Stimulated activated naive CD8-positive, alpha-beta T cell treated with anti-CD3 and anti-CD28 coated beads, Interleukin-15, amount 100 ng/mL, for 72 hours (primary cell): ENCODE measurements at regions not wholly inside any gene's neighbourhood (a gene's known extent, or its start where the extent isn't known, plus 50 kb on each side); places are given as distances from the start of the nearest gene placed in this dataset.
A peak's percentile ranks its signal among the peaks of the same experiment; 100 is the strongest.

Experiments used
- ATAC-seq: fragments of 150-1000 bp; cut with Tn5 transposase; 2 replicates; pipeline ENCODE4 v1.10.0; 2021; ENCODE audit warnings: mild to moderate bottlenecking, moderate library complexity
- DNase-seq, 2 donors: peaks; one replicate each; pipeline ENCODE4 v3.0.0; 2021 to 2022
- H3K27ac Mint-ChIP-seq, 2 donors: one replicate each; pipeline ENCODE4 v1.8.0; 2022; ENCODE audit warnings: mild to moderate bottlenecking in 2 of 2, mixed read lengths in 2 of 2, moderate library complexity in 2 of 2
- H3K27me3 Mint-ChIP-seq: one replicate; pipeline ENCODE4 v1.8.0; 2022; ENCODE audit warnings: mixed read lengths
- H3K4me1 Mint-ChIP-seq: one replicate; pipeline ENCODE4 v1.8.0; 2022; ENCODE audit warnings: mild to moderate bottlenecking, mixed read lengths
- H3K4me3 Mint-ChIP-seq, 2 donors: one replicate each; pipeline ENCODE4 v1.8.0; 2022; ENCODE audit warnings: mild to moderate bottlenecking in 2 of 2, mixed read lengths in 2 of 2, moderate library complexity in 1 of 2
- H3K9me3 Mint-ChIP-seq, 2 donors: one replicate each; pipeline ENCODE4 v1.8.0; 2022; ENCODE audit warnings: mixed read lengths in 2 of 2

GRCh38 chr18:24817587-24818371 lies 357.3 kb downstream of the HRH4 start:
- Mint-ChIP-seq H3K4me1 (no peaks in the 10 kb centered on the region), H3K27me3 (no peaks in the 10 kb centered on the region), H3K4me3 (no peak overlapping the region), H3K27ac (peak overlapping the region in 1 of 2 donors; percentile 12), H3K9me3 (no peaks in the 10 kb centered on the region)
- no peak for DNase-seq
- ATAC-seq = no peak

DNA sequence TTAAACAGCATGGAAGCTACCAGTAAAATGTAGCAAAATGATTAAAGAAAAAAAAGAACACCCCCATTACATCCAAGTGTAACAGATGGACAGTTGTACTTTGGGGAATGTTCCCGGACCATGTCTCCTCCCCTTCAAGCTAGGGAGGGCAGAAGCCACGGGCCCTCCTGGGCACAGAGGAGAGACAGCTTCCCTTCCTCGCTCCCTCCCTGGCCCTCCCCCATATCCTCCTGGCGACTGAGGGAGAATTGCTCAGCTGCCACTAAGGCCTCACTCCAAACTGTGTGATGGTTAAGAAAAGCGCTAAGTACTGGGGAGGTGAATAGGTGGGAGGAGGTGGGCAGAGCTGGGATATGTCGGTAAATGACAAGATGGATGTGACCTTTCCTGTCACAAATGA lies 358.0 kb downstream of the HRH4 start:
- no peaks in the 10 kb centered on the region for H3K4me1 Mint-ChIP-seq
- no peak overlapping the region for H3K4me3 Mint-ChIP-seq
- H3K27ac Mint-ChIP-seq = no peak overlapping the region
- H3K9me3 Mint-ChIP-seq = no peaks in the 10 kb centered on the region
- DNase-seq (no peak), ATAC-seq (no peak)
- no peaks in the 10 kb centered on the region for H3K27me3 Mint-ChIP-seq

DNA sequence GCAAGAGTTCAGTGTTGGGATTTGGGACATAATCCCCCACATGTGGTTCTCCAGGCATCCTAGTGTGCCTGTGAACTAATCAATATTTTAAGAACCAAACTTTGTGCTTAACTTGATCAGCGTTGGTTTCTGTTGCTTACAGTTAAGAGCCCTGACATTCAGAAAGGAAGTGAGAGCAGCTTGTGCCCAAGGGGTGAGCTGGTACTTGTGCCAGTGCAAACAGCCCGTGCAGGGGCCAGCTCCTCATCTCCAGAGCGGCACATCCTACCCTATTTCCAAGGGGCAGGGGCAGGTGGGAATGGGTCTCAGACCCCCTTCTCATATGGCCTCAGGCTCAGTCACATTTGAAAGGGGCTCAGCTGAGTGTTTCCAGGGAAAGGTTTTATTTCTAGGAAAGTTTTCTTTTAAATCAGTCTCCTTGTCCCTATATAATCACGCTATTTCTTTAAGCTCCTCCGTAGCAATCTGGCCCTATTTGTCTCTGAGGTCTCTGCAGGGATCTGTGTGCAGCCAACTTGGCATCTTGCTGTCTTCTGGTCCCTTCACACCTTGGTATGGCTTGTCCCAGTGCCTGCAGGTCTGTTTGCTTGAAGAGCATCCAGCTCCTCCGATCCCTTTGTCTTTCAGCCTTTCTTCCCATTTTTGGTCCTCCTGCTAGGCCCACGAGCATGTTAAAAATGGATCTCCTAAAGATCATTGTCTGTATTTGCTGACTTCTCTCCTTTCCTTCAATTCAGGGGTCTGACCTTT lies 358.9 kb downstream of the HRH4 start:
- Mint-ChIP-seq H3K27ac (no peak overlapping the region), H3K27me3 (no peaks in the 10 kb centered on the region), H3K4me3 (no peak overlapping the region), H3K9me3 (no peaks in the 10 kb centered on the region), H3K4me1 (no peaks in the 10 kb centered on the region)
- ATAC-seq = peak; percentile 28
- DNase-seq = no peak

- H3K9me3 Mint-ChIP-seq = no peaks in the 10 kb centered on the region
- no peaks in the 10 kb centered on the region for H3K4me1 Mint-ChIP-seq
- H3K4me3 Mint-ChIP-seq = no peak overlapping the region
- DNase-seq = no peak
- ATAC-seq = no peak
- no peak overlapping the region for H3K27ac Mint-ChIP-seq
- peaks cover 8% of the 10 kb centered on the region for H3K27me3 Mint-ChIP-seq
Observed at GRCh38 chr18:24825397-24825796, 365.0 kb downstream of the HRH4 start.

- Mint-ChIP-seq H3K27me3 (peaks cover 18% of the 10 kb centered on the region), H3K27ac (no peak overlapping the region), H3K9me3 (no peaks in the 10 kb centered on the region), H3K4me1 (no peaks in the 10 kb centered on the region), H3K4me3 (no peak overlapping the region)
- DNase-seq = no peak
- ATAC-seq = no peak
Observed at GRCh38 chr18:24826605-24827004, 366.2 kb downstream of the HRH4 start.

DNA sequence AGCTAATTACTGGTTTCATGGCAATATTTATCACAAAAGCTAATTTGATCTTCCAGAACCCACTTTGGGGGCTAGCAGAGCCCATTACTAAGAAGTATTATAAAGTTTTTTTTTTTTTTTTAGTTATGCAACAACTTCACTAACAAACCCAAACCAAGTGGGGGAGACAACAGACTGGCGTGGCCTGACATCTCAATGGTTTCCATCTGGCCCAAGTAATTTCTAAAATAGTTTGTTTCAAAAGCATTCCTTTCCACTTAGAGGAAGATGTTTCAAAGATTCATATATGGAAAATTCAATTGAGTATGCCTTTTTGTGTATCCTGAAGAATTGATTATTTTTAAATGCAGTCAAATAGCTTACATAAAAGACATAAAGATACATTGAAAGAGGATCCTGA lies 367.1 kb downstream of the HRH4 start:
- DNase-seq (no peak), ATAC-seq (no peak)
- no peak overlapping the region for H3K4me3 Mint-ChIP-seq
- H3K9me3 Mint-ChIP-seq = no peaks in the 10 kb centered on the region
- H3K4me1 Mint-ChIP-seq = no peaks in the 10 kb centered on the region
- H3K27ac Mint-ChIP-seq = no peak overlapping the region
- H3K27me3 Mint-ChIP-seq = peaks cover 27% of the 10 kb centered on the region

GRCh38 chr18:24831081-24831480 lies 370.6 kb downstream of the HRH4 start:
- Mint-ChIP-seq H3K9me3 (no peaks in the 10 kb centered on the region), H3K27ac (no peak overlapping the region), H3K27me3 (peaks cover 28% of the 10 kb centered on the region)

DNA sequence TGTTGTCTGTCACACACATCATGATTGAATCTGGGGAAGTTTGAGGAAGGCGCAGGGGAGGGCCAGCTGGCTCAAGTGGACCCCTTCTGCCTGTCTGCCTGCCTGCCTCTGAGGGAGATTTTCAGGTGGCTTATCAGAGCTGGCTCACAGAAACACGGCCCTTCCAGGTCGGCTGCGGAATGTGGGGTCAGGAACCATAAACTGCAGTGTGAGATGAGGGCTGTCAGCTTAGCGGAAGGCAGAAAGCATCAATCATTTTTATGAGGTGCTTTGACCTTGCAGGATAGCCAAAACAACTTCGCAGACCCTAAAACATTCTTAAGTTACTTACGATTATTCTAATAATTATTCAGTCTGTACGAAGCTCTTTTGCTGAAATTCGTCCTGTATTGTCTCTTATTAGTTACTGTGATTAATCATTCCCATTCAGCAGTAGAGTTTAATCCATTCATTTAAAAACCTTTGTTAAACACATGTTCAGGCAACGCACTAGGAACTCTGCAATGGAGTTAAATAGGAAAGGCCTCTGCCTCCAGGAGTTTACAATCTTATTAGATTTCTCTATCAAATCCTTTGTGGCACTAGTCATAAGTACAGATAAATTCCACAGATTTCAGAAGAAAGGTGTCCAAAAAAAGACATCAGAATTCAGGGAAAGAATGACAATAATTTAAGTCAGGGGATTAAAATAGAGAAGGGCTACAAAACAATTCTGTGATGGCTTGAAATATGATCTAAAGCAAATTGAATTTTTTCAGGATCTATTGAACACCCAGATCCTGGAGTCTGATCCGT lies 371.6 kb downstream of the HRH4 start:
- ATAC-seq (no peak), DNase-seq (no peak)
- Mint-ChIP-seq H3K4me1 (no peaks in the 10 kb centered on the region), H3K27me3 (peaks cover 28% of the 10 kb centered on the region), H3K4me3 (no peak overlapping the region), H3K27ac (no peak overlapping the region), H3K9me3 (no peaks in the 10 kb centered on the region)

More at GRCh38 chr18:24831081-24831480, 370.6 kb downstream of the HRH4 start:
- Mint-ChIP-seq H3K4me1 (no peaks in the 10 kb centered on the region), H3K4me3 (no peak overlapping the region)
- ATAC-seq (no peak), DNase-seq (no peak)

GRCh38 chr18:24835751-24836150 lies 375.3 kb downstream of the HRH4 start:
- H3K27me3 Mint-ChIP-seq = peaks cover 16% of the 10 kb centered on the region
- H3K4me1 Mint-ChIP-seq = no peaks in the 10 kb centered on the region
- DNase-seq = no peak
- no peak overlapping the region for H3K4me3 Mint-ChIP-seq
- H3K27ac Mint-ChIP-seq = no peak overlapping the region
- H3K9me3 Mint-ChIP-seq = no peaks in the 10 kb centered on the region
- ATAC-seq = no peak

DNA sequence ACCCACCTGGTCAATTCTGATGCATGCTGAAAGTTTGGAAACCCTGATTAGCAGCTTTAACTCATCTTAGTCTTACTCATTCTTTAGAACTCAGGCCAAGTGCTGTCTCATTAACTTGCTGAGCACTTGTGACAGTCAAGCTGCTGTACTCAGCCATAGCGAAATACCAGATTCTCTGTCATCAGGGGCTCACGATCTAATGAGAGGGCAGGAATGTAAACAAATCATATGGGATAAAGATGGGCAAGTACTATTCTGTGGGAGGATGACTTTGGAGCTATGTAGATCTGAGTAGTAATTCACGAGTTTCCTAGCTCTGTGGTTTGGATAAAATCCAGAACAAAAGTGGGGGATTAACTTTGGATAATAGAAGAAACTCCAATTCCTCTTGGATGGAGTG lies 376.6 kb downstream of the HRH4 start:
- H3K9me3 Mint-ChIP-seq = no peaks in the 10 kb centered on the region
- peaks cover 6% of the 10 kb centered on the region for H3K27me3 Mint-ChIP-seq
- no peak for ATAC-seq
- DNase-seq = no peak
- H3K4me1 Mint-ChIP-seq = no peaks in the 10 kb centered on the region
- no peak overlapping the region for H3K4me3 Mint-ChIP-seq
- H3K27ac Mint-ChIP-seq = no peak overlapping the region

GRCh38 chr18:24840051-24840450 lies 379.6 kb downstream of the HRH4 start:
- DNase-seq = no peak
- H3K4me1 Mint-ChIP-seq = no peaks in the 10 kb centered on the region
- H3K4me3 Mint-ChIP-seq = no peak overlapping the region
- H3K9me3 Mint-ChIP-seq = no peaks in the 10 kb centered on the region
- H3K27ac Mint-ChIP-seq = no peak overlapping the region
- ATAC-seq = no peak
- no peaks in the 10 kb centered on the region for H3K27me3 Mint-ChIP-seq

DNA sequence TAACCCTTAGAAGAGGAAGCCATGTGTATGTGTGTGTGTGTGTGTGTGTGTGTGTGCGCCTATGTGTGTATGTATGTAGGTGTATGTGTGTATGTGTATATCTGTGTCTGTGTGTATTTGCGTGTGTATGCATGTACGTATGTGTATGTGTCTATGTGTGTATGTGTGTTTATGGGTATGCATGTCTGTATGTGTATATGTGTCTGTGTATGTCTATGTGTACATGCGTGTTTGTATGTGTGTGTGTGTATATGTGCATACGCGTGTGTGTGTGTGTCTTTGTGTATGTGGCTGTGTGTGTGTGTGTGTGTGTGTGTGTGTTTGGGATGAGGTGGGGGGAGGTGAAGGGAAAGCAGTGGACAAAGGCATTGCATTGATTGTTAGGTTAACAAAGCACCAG lies 380.2 kb downstream of the HRH4 start:
- no peak for ATAC-seq
- no peaks in the 10 kb centered on the region for H3K4me1 Mint-ChIP-seq
- H3K27me3 Mint-ChIP-seq = no peaks in the 10 kb centered on the region
- no peak overlapping the region for H3K4me3 Mint-ChIP-seq
- H3K27ac Mint-ChIP-seq = no peak overlapping the region
- no peaks in the 10 kb centered on the region for H3K9me3 Mint-ChIP-seq
- DNase-seq = no peak

DNA sequence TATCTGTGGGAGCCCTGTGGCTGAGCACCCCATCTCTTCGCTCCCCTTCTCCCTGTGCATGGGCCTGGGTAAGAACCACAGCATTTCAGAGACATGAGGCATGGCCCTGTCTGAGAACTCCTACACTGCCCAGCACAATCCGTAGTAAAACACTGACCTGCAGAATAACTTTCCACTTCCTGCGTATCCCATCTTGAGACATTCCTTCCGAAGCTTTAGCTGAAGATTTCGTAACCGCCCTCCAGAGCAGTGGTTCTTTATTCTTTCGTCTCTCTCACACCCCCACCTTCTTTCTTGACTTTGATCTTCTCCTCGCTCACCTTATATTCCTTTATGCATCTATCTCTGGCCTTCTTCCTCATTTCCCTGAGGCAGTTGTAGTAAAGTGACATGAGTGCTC lies 381.1 kb downstream of the HRH4 start:
- Mint-ChIP-seq H3K9me3 (no peaks in the 10 kb centered on the region), H3K4me3 (no peak overlapping the region)

DNA sequence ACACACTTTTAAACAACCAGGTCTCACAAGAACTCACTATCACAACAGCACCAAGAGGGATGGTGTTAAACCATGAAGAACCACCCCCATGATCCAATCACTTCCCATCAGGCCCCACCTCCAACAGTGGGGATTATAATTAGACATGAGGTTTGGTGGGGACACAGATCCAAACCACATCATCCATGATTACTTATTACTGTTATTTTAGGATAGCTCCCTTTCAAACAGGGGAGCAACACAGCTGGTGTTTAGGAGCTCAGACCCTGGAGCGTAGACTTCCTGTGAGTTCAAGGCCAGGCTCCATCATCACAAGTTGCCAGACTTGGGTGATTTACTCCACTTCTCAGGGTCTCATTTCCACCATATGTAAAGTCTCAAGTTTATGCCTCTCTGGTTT lies 382.7 kb downstream of the HRH4 start:
- ATAC-seq = no peak
- Mint-ChIP-seq H3K4me1 (no peaks in the 10 kb centered on the region), H3K27me3 (no peaks in the 10 kb centered on the region), H3K4me3 (no peak overlapping the region), H3K9me3 (no peaks in the 10 kb centered on the region), H3K27ac (no peak overlapping the region)
- DNase-seq = no peak

More for the DNA sequence above, 381.1 kb downstream of the HRH4 start:
- Mint-ChIP-seq H3K27me3 (no peaks in the 10 kb centered on the region), H3K4me1 (no peaks in the 10 kb centered on the region), H3K27ac (no peak overlapping the region)
- no peak for ATAC-seq
- DNase-seq = no peak

GRCh38 chr18:24846138-24846537 lies 385.7 kb downstream of the HRH4 start:
- Mint-ChIP-seq H3K27ac (no peak overlapping the region), H3K27me3 (no peaks in the 10 kb centered on the region), H3K4me3 (no peak overlapping the region), H3K4me1 (no peaks in the 10 kb centered on the region), H3K9me3 (no peaks in the 10 kb centered on the region)
- DNase-seq = no peak
- no peak for ATAC-seq

- no peak for DNase-seq
- H3K4me1 Mint-ChIP-seq = no peaks in the 10 kb centered on the region
- no peak for ATAC-seq
- H3K27ac Mint-ChIP-seq = no peak overlapping the region
- no peaks in the 10 kb centered on the region for H3K9me3 Mint-ChIP-seq
- H3K4me3 Mint-ChIP-seq = no peak overlapping the region
- H3K27me3 Mint-ChIP-seq = no peaks in the 10 kb centered on the region
Observed at GRCh38 chr18:24850532-24850931, 390.1 kb downstream of the HRH4 start.
